Testis (tissue), 2 donors: ENCODE measurements at regions not wholly inside any gene's neighbourhood (a gene's known extent, or its start where the extent isn't known, plus 50 kb on each side); places are given as distances from the start of the nearest gene placed in this dataset.
A peak's percentile ranks its signal among the peaks of the same experiment; 100 is the strongest.

Source experiments
- DNase-seq: peaks from one replicate; pipeline ENCODE4 v3.0.0-alpha.2; 2019
- H3K27ac ChIP-seq, 2 donors: fragments of 200-600 bp; sonication (generic); one replicate each; pipeline ENCODE4 v1.5.1; 2019
- H3K27me3 ChIP-seq: fragments of 200-600 bp; sonication (generic); one replicate; pipeline ENCODE4 v1.5.1; 2019
- H3K36me3 ChIP-seq: fragments of 200-600 bp; sonication (generic); one replicate; pipeline ENCODE4 v1.5.1; 2017; ENCODE audit warnings: low read depth; ENCODE audit errors: missing control alignments
- H3K4me1 ChIP-seq: fragments of 200-600 bp; sonication (generic); one replicate; pipeline ENCODE4 v1.5.1; 2019
- H3K4me3 ChIP-seq, 2 donors: fragments of 200-600 bp; sonication (generic); one replicate each; pipeline ENCODE4 v1.5.1; 2017 to 2019
- H3K9me3 ChIP-seq: fragments of 200-600 bp; sonication (generic); one replicate; pipeline ENCODE4 v1.5.1; 2017
- POLR2A ChIP-seq: fragments of 450-650 bp; IDR thresholded peaks from one replicate; pipeline ENCODE4 v1.6.1; 2017; ENCODE audit warnings: antibody characterized with exemption, mild to moderate bottlenecking, moderate library complexity
- WGBS, 2 donors: methylation state at CpG; one replicate each; pipeline ENCODE4 v1.1.5; 2018; 5-methylcytosine and 5-hydroxymethylcytosine counted together
- intact Hi-C: fragments of 100-400 bp; cut with DNase I; formaldehyde crosslinking; loops from one replicate; pipeline ENCODE4 v1.15.1; 2023; ENCODE audit warnings: low total_unique reads
- TF ChIP-seq, protein P1 (sequence below), 3 experiments: fragments of 450-650 bp in 2 of 3; fragments of 200-600 bp in 1 of 3; sonication (generic) in 1 of 3; IDR thresholded peaks; one replicate each; pipeline ENCODE4 v1.5.1; 2016 to 2019; ENCODE audit warnings: antibody characterized with exemption in 3 of 3, mild to moderate bottlenecking in 2 of 3, moderate library complexity in 1 of 3

DNA sequence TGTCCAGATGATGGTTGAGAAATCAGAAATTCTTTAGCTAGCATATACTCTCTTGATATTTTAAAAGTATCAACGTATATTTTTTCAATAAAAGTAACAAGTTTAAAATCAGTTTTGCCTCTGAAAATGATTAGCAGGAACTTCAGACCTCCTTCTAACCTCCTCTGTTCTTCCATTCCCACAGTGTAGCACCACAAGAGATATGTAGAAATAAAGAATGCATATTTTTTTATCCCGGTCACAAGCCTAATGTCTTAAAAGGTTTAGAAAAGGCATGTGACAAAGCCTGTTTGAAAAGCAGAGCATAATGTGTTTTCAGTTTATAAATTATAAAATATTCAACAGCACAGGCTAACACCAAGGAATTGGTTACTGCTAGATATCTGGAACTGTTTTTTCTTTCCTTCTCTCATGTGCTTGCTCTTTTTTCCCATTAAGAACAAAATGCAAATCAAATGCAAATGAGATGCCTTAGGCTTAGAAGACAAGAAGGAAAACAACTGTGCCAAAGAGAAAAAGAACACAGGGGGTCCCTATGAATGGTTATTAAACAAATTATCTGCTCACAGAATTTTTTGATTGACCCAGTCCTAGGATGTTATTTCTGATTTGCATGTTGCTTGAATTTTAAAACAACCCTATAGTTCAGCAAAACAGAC is 351.7 kb upstream of the FAM241A start:
- Histone ChIP-seq H3K4me3 (no peak overlapping the region), H3K4me1 (no peaks in the 10 kb centered on the region), H3K9me3 (no peaks in the 10 kb centered on the region), H3K27ac (no peak overlapping the region), H3K36me3 (no peaks in the 10 kb centered on the region), H3K27me3 (no peaks in the 10 kb centered on the region)
- 67 to 68% methylated on average over 2 of the region's 2 CpGs for WGBS, 2 donors
- DNase-seq: no peak
- TF ChIP-seq POLR2A: no peak
- TF ChIP-seq, protein P1, sequence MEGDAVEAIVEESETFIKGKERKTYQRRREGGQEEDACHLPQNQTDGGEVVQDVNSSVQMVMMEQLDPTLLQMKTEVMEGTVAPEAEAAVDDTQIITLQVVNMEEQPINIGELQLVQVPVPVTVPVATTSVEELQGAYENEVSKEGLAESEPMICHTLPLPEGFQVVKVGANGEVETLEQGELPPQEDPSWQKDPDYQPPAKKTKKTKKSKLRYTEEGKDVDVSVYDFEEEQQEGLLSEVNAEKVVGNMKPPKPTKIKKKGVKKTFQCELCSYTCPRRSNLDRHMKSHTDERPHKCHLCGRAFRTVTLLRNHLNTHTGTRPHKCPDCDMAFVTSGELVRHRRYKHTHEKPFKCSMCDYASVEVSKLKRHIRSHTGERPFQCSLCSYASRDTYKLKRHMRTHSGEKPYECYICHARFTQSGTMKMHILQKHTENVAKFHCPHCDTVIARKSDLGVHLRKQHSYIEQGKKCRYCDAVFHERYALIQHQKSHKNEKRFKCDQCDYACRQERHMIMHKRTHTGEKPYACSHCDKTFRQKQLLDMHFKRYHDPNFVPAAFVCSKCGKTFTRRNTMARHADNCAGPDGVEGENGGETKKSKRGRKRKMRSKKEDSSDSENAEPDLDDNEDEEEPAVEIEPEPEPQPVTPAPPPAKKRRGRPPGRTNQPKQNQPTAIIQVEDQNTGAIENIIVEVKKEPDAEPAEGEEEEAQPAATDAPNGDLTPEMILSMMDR (IDR thresholded peaks at IDR 0.05): no peak
- intact Hi-C loops: no loop called here

DNA sequence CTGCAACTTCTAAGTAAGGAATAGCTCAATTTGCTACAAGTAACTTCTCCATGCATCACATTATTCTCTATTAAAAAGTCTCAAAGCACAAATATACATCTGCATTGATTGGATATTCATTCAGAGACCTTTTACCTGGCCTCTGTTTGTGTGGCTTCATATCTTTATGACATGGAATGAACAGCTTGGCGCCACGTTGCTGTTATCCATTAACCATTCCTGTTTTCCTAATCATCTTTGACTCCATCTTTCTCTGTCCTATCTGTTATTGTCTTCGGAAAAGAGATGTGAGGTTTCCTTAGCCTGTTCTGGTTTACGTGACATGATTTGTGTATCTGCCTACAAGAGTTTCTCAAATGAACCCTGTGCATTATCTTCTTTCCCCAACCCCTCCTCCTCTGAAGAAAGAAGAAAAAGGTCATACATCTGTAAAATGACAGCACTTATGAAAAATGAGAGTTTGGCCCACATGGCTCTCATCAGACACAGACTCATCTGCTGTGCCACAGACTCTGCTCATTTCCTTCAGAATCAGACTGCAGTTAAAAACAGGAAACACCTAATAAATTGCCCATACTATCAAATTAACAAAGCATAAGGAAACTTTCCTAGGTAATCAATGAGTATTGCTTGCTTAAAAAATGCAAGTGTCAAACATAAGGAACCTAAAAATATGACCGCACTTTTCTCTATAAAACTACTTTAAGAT is 347.6 kb upstream of the FAM241A start:
- no peaks in the 10 kb centered on the region for H3K27me3 ChIP-seq
- no peak overlapping the region for H3K4me3 ChIP-seq
- no peak for TF ChIP-seq POLR2A
- TF ChIP-seq, protein P1 (IDR thresholded peaks at IDR 0.05): no peak
- intact Hi-C loops: no loop called here
- no peaks in the 10 kb centered on the region for H3K9me3 ChIP-seq
- no peaks in the 10 kb centered on the region for H3K4me1 ChIP-seq
- WGBS, 2 donors: 58 to 66% methylated on average over 5 of the region's 5 CpGs
- H3K27ac ChIP-seq: no peak overlapping the region
- H3K36me3 ChIP-seq: no peaks in the 10 kb centered on the region
- no peak for DNase-seq

DNA sequence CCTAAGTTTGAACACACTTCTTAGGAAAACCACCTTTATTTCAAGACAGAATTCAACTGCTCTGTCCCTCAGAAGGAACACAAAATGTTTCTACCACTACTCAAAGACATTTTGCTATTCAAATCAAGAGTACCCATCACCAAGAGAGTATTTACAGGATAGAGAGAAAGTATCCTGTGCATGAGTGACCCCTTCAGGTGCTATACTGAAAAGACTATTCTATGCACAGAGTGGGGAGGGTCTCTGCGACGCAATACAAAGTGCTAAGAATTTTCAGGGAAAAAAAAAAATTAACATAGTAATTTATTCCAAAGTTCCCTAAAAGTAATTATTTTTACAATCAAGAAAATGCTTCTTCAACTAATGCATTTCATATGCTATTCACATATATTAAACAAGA is 346.4 kb upstream of the FAM241A start:
- no peaks in the 10 kb centered on the region for H3K9me3 ChIP-seq
- DNase-seq: no peak
- H3K4me1 ChIP-seq: no peaks in the 10 kb centered on the region
- no peak overlapping the region for H3K4me3 ChIP-seq
- no peak overlapping the region for H3K27ac ChIP-seq
- H3K36me3 ChIP-seq: no peaks in the 10 kb centered on the region
- H3K27me3 ChIP-seq: no peaks in the 10 kb centered on the region
- TF ChIP-seq, protein P1 (IDR thresholded peaks at IDR 0.05): no peak
- TF ChIP-seq POLR2A: no peak
- intact Hi-C loops: no loop called here
- WGBS, 2 donors: 67 to 80% methylated on average over 2 of the region's 2 CpGs

DNA sequence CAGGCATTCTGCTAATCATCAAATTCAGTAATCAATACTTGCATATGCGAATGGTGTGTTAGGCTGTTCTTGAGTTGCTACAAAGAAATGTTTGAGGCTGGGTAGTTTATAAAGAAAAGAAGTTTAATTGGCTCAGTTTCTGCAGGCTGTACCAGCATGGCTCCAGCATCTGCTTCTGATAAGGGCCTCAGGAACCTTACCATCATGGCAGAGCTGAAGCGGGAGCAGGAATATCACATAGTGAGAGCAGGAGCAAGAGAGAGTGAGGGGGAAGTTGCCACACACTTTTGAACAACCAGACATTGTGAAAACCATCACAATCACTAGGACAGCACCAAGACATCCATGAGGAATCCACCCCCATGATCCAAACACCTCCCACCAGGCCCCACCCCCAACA is 344.7 kb upstream of the FAM241A start:
- DNase-seq: no peak
- Histone ChIP-seq H3K4me3 (no peak overlapping the region), H3K27me3 (no peaks in the 10 kb centered on the region), H3K4me1 (no peaks in the 10 kb centered on the region), H3K9me3 (no peaks in the 10 kb centered on the region), H3K27ac (no peak overlapping the region), H3K36me3 (no peaks in the 10 kb centered on the region)
- TF ChIP-seq, protein P1 (IDR thresholded peaks at IDR 0.05): no peak
- no peak for TF ChIP-seq POLR2A
- 86 to 91% methylated on average over 2 of the region's 2 CpGs for WGBS, 2 donors
- intact Hi-C loops: no loop called here

DNA sequence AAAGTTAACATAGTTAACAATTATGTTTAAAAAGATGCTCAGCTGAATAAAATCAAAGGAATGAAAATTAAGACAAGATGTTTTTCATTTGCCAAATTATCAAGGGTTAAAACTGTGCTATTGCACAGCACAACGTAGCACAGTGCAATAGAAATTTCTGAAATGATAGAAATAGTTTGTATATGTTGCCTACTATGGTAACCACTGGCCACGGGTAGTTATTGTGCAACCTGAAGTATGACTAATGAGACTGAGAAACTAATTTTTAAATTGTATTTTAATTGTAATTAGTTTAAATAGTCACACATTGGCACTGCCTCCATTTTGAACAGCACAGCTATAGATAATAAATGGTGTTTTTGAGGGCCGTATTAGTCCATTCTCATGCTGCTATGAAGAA is 343.1 kb upstream of the FAM241A start:
- H3K27me3 ChIP-seq: no peaks in the 10 kb centered on the region
- no peak overlapping the region for H3K27ac ChIP-seq
- DNase-seq: no peak
- no peak for TF ChIP-seq POLR2A
- TF ChIP-seq, protein P1 (IDR thresholded peaks at IDR 0.05): no peak
- H3K36me3 ChIP-seq: no peaks in the 10 kb centered on the region
- peak overlapping the region; percentile 31 to 45 for H3K4me3 ChIP-seq
- intact Hi-C loops: no loop called here
- H3K4me1 ChIP-seq: no peaks in the 10 kb centered on the region
- WGBS, 2 donors: 62 to 63% methylated on average over 3 of the region's 3 CpGs
- no peaks in the 10 kb centered on the region for H3K9me3 ChIP-seq
